ENCODE measurements at regions not wholly inside any gene's neighbourhood (a gene's known extent, or its start where the extent isn't known, plus 50 kb on each side); places are given as distances from the start of the nearest gene placed in this dataset.

- TF ChIP-seq CTCF (IDR thresholded peaks at IDR 0.05; ENCODE audit: control extremely low read depth in 1 of 3, insufficient read depth in 1 of 3, low read depth in 1 of 3, low read length in 3 of 3), result no peak
- no peak for TF ChIP-seq POLR2AphosphoS5 (IDR thresholded peaks at IDR 0.05; ENCODE audit: low read depth, low read length)
- no peak for TF ChIP-seq SIN3A (conservative IDR thresholded peaks at IDR 0.05 in 1 of 2, IDR thresholded peaks at IDR 0.05 in 1 of 2; ENCODE audit: low read depth in 1 of 2, low read length in 2 of 2)
- no peak for TF ChIP-seq TCF12 (IDR thresholded peaks at IDR 0.05; ENCODE audit: low read depth, low read length)
Observed at GRCh38 chr12:107557589-107558100, 128.0 kb upstream of the PWP1 start (continued).

Data from H1 (cell line).